ACC112 (cell line): ENCODE measurements at regions not wholly inside any gene's neighbourhood (a gene's known extent, or its start where the extent isn't known, plus 50 kb on each side); places are given as distances from the start of the nearest gene placed in this dataset.
"Not testable (repeated sequence)": the region's sequence is repeated elsewhere in the genome, so short reads cannot be mapped to it uniquely, and the experiment has no call there.

Experiments
- H2AFZ ChIP-seq: fragments of 200-600 bp; sonication (generic); one replicate; pipeline ENCODE4 v1.6.0; 2017; ENCODE audit warnings: antibody characterized with exemption, low read length; ENCODE audit not compliant: unreplicated experiment
- H3K27ac ChIP-seq: fragments of 200-600 bp; sonication (generic); 2 replicates; pipeline ENCODE4 v1.5.1; 2014; ENCODE audit warnings: low read depth, mild to moderate bottlenecking, antibody characterized with exemption, low read length, moderate library complexity
- H3K27me3 ChIP-seq: fragments of 200-600 bp; sonication (generic); 2 replicates; pipeline ENCODE4 v1.6.1; 2014; ENCODE audit warnings: mild to moderate bottlenecking, antibody characterized with exemption, low read length, moderate library complexity, mixed read lengths; ENCODE audit not compliant: insufficient read depth
- H3K36me3 ChIP-seq: fragments of 200-600 bp; sonication (generic); 2 replicates; pipeline ENCODE4 v1.6.1; 2016; ENCODE audit warnings: mild to moderate bottlenecking, antibody characterized with exemption, low read length, moderate library complexity, mixed read lengths; ENCODE audit not compliant: insufficient read depth
- H3K4me1 ChIP-seq: fragments of 200-600 bp; sonication (generic); one replicate; pipeline ENCODE4 v1.6.1; 2016; ENCODE audit warnings: low read length, mixed read lengths; ENCODE audit not compliant: insufficient read depth, unreplicated experiment, control insufficient read depth
- H3K4me3 ChIP-seq: fragments of 200-600 bp; sonication (generic); 2 replicates; pipeline ENCODE4 v1.5.1; 2014; ENCODE audit warnings: mild to moderate bottlenecking, low read depth, low read length
- H3K79me2 ChIP-seq: fragments of 200-600 bp; sonication (generic); one replicate; pipeline ENCODE4 v1.6.0; 2016; ENCODE audit warnings: low read length; ENCODE audit not compliant: control insufficient read depth, unreplicated experiment, insufficient read depth

GRCh38 chr2:12897181-12897580 lies 180.4 kb downstream of the TRIB2 start:
- no peak overlapping the region for H3K4me3 ChIP-seq
- peaks cover 3% of the 10 kb centered on the region for H3K4me1 ChIP-seq
- no peak overlapping the region for H3K27ac ChIP-seq
- no peak overlapping the region for H2AFZ ChIP-seq
- H3K79me2 ChIP-seq: no peaks in the 10 kb centered on the region
- H3K36me3 ChIP-seq: no peaks in the 10 kb centered on the region
- no peaks in the 10 kb centered on the region for H3K27me3 ChIP-seq

DNA sequence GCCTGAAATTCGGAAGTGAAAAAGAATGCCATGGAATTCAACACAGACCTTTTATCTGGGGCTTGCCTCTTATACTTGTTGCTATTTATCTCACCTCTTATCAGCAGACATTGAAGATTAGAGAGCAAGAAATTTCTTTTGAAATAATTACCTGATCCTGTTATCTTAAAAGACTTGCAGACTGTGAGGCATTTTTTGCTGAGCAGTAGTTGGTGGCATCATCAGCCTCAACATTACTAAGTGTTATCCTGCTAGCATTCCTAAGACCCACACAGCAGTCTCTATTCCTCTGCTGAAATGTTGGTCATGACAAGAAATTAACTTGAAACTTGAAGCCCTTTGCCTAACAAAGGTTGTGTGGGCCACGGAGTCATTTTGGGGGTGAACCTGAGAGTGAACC lies 186.5 kb downstream of the TRIB2 start:
- Histone ChIP-seq H2AFZ (no peak overlapping the region), H3K27me3 (no peaks in the 10 kb centered on the region), H3K79me2 (no peaks in the 10 kb centered on the region), H3K4me1 (peaks cover 15% of the 10 kb centered on the region), H3K27ac (no peak overlapping the region), H3K36me3 (no peaks in the 10 kb centered on the region), H3K4me3 (no peak overlapping the region)

DNA sequence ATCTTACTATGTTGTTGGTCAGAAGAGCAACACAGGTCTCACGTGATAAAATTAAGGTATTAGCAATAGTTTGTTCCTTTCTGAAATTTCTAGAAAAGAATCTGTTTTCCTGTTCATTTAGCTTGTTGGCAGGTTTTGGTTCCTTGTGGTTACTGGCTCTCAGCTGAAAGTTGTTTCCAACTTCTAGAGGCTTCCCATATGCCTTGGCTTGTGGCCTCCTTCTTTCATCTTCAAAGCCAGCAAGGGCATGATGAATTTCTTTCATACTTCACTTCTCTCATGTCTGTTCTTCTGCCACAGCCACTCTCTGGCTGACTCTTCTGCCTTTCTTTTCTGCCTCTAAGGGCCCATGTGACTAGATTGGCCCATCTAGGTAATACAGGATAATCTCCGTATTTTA lies 193.7 kb downstream of the TRIB2 start:
- Histone ChIP-seq H3K79me2 (no peaks in the 10 kb centered on the region), H3K36me3 (no peaks in the 10 kb centered on the region), H3K4me1 (no peaks in the 10 kb centered on the region), H3K4me3 (no peak overlapping the region), H3K27ac (no peak overlapping the region), H3K27me3 (no peaks in the 10 kb centered on the region), H2AFZ (no peak overlapping the region)

DNA sequence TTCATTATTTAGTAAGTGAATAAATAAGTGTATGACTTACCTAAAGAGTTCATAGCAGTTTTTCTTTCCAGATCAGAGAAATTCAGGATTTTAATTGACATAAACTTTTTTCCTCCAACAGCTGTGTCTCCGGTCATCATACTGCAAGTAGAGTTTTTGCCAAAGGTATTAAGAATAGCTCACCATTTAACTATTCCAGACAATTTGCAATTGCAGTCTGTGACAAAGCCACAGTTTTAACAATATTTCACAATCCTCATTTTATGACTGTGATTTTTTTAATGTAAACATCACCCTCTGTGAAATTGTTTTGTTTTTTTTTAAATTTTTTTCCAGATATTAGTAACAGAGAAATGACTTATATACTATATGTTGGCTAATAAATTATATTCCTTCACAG lies 199.1 kb downstream of the TRIB2 start:
- Histone ChIP-seq H3K36me3 (no peaks in the 10 kb centered on the region), H3K27ac (no peak overlapping the region), H3K4me1 (peaks cover 19% of the 10 kb centered on the region), H3K4me3 (no peak overlapping the region), H3K79me2 (no peaks in the 10 kb centered on the region), H3K27me3 (no peaks in the 10 kb centered on the region), H2AFZ (no peak overlapping the region)

DNA sequence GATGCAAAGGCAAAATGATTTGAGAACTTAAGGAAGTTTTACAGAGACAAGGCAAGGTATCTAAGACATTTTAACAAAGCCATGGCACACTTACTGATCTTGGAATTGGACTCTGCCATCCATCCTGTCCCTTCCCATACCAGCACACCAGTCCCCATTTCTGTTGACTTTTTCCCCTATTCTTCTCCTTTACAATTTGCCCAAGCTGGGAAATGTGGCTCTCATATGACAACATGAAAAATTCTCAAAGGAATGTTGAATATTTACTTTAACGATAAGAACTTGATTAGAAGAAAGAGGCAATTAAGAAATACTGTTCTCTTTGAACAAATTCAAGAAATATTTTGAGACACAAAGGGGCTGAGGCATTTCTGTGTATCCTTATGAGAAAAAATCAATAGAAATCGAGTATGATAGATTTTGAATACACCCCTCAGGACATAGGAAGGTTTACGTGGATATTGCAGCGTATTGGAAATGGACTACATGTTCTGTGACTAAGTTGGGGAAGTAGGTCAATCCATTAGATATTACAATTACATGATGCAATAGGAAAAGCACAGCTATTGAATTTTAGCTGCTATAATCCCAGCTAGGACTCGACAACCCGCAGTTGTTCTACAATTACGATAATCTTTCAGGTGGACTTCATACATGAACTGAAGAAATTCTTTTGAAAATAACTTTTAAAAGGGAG lies 201.6 kb downstream of the TRIB2 start:
- Histone ChIP-seq H3K36me3 (no peaks in the 10 kb centered on the region), H3K4me1 (peaks cover 19% of the 10 kb centered on the region), H2AFZ (peak overlapping the region; percentile 73), H3K79me2 (no peaks in the 10 kb centered on the region), H3K27ac (peak overlapping the region; percentile 84), H3K4me3 (peak overlapping the region; percentile 5; the same call in 1 of the 2 replicates), H3K27me3 (no peaks in the 10 kb centered on the region)

GRCh38 chr2:12918835-12919445 lies 202.2 kb downstream of the TRIB2 start:
- Histone ChIP-seq H2AFZ (peak overlapping the region; percentile 73), H3K79me2 (no peaks in the 10 kb centered on the region), H3K27me3 (no peaks in the 10 kb centered on the region), H3K27ac (peak overlapping the region; percentile 84), H3K36me3 (no peaks in the 10 kb centered on the region), H3K4me3 (peak overlapping the region; percentile 5; the same call in 1 of the 2 replicates), H3K4me1 (peaks cover 21% of the 10 kb centered on the region)

GRCh38 chr2:12921321-12921720 lies 204.6 kb downstream of the TRIB2 start:
- Histone ChIP-seq H3K4me1 (peaks cover 26% of the 10 kb centered on the region), H3K27me3 (no peaks in the 10 kb centered on the region), H3K4me3 (no peak overlapping the region), H3K36me3 (no peaks in the 10 kb centered on the region), H3K27ac (no peak overlapping the region), H3K79me2 (no peaks in the 10 kb centered on the region), H2AFZ (no peak overlapping the region)

GRCh38 chr2:12923907-12924610 lies 207.3 kb downstream of the TRIB2 start:
- H3K4me3 ChIP-seq: no peak overlapping the region
- no peak overlapping the region for H2AFZ ChIP-seq

GRCh38 chr2:12926641-12927040 lies 209.9 kb downstream of the TRIB2 start:
- not testable (repeated sequence) for H2AFZ ChIP-seq, H3K27ac ChIP-seq, H3K4me3 ChIP-seq, H3K27me3 ChIP-seq, H3K36me3 ChIP-seq, H3K79me2 ChIP-seq
- H3K4me1 ChIP-seq: peaks cover 18% of the 10 kb centered on the region

More at GRCh38 chr2:12923907-12924610, 207.3 kb downstream of the TRIB2 start:
- peak overlapping the region; percentile 25 for H3K27ac ChIP-seq
- H3K36me3 ChIP-seq: no peaks in the 10 kb centered on the region
- H3K79me2 ChIP-seq: no peaks in the 10 kb centered on the region
- H3K4me1 ChIP-seq: peaks cover 19% of the 10 kb centered on the region
- H3K27me3 ChIP-seq: no peaks in the 10 kb centered on the region

DNA sequence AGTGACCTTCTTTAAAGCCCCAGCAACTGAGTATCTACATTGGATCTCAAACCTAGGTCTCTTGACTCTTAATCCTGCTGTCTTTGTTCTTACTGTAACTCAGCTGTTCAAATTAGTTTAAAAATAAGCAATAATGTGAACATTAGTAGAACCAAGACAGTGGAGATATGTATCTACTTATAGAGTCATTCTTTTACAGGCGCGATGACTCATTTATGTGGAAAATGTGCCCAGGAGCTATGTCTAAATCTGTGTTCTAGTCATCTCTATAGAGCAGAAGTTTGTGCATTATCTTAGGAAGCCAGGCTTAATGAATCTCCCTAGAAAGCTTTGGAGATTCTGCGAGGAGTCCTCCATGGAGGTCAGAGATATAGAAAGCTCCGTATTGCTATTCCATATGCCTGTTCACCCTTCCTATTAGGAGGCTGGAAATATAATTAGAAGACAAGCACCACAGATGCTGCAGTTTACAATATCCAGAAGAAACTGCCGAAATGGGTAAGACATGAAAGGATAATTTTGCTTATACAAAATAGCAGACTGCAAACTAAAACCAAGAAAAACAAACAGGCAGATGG lies 211.6 kb downstream of the TRIB2 start:
- H3K27ac ChIP-seq: no peak overlapping the region
- no peak overlapping the region for H3K4me3 ChIP-seq
- no peaks in the 10 kb centered on the region for H3K36me3 ChIP-seq
- no peaks in the 10 kb centered on the region for H3K79me2 ChIP-seq
- H3K4me1 ChIP-seq: peaks cover 18% of the 10 kb centered on the region
- no peaks in the 10 kb centered on the region for H3K27me3 ChIP-seq
- peak overlapping the region; percentile 45 for H2AFZ ChIP-seq
